OCI-LY1 (cell line): ENCODE measurements at regions not wholly inside any gene's neighbourhood (a gene's known extent, or its start where the extent isn't known, plus 50 kb on each side); places are given as distances from the start of the nearest gene placed in this dataset.
"Not testable (repeated sequence)": the region's sequence is repeated elsewhere in the genome, so short reads cannot be mapped to it uniquely, and the experiment has no call there.

Source experiments
- CTCF ChIP-seq: fragments of 200-600 bp; sonication (generic), shearing (Covaris generic); IDR thresholded peaks from 2 replicates; pipeline ENCODE4 v1.5.1; 2017; ENCODE audit warnings: mild to moderate bottlenecking, antibody characterized with exemption, low read length, moderate library complexity, mixed read lengths
- EZH2 ChIP-seq: fragments of 200-600 bp; sonication (generic), shearing (Covaris generic); IDR thresholded peaks from 2 replicates; pipeline ENCODE4 v1.8.0; 2017; ENCODE audit warnings: borderline replicate concordance, mixed run types, mild to moderate bottlenecking, antibody characterized with exemption, low read length, moderate library complexity, mixed read lengths

- TF ChIP-seq CTCF, EZH2: not testable (repeated sequence)
Observed at GRCh38 chr10:38386869-38387268, 292.7 kb downstream of the ZNF37A start.
